Neural progenitor cell (in vitro differentiated cells): ENCODE measurements at regions not wholly inside any gene's neighbourhood (a gene's known extent, or its start where the extent isn't known, plus 50 kb on each side); places are given as distances from the start of the nearest gene placed in this dataset.
"Not testable (repeated sequence)": the region's sequence is repeated elsewhere in the genome, so short reads cannot be mapped to it uniquely, and the experiment has no call there.

Source experiments
- DNase-seq: peaks from one replicate; pipeline ENCODE4 v3.0.0-alpha.2; 2016; ENCODE audit warnings: low spot score
- H2AFZ ChIP-seq: fragments of 200-600 bp; sonication (generic); replicated peaks from 2 replicates; pipeline ENCODE4 v1.6.1; 2016; ENCODE audit warnings: antibody characterized with exemption
- H3F3A ChIP-seq: fragments of 200-600 bp; sonication (generic); 2 replicates; pipeline ENCODE4 v1.6.1; 2016; ENCODE audit warnings: antibody characterized with exemption, low read depth
- H3K27ac ChIP-seq: fragments of 200-600 bp; sonication (generic); 2 replicates; pipeline ENCODE4 v1.5.1; 2016; ENCODE audit warnings: mild to moderate bottlenecking
- H3K27me3 ChIP-seq: fragments of 200-600 bp; sonication (generic); 2 replicates; pipeline ENCODE4 v1.6.1; 2016; ENCODE audit warnings: mild to moderate bottlenecking, moderate library complexity
- H3K36me3 ChIP-seq: fragments of 200-600 bp; sonication (generic); 2 replicates; pipeline ENCODE4 v1.5.1; 2016
- H3K4me1 ChIP-seq: fragments of 200-600 bp; sonication (generic); 2 replicates; pipeline ENCODE4 v1.6.1; 2016; ENCODE audit warnings: mixed run types
- H3K4me2 ChIP-seq: fragments of 200-600 bp; sonication (generic); 2 replicates; pipeline ENCODE4 v1.6.1; 2016
- H3K4me3 ChIP-seq: fragments of 200-600 bp; sonication (generic); 2 replicates; pipeline ENCODE4 v1.5.1; 2016
- H3K79me2 ChIP-seq: fragments of 200-600 bp; sonication (generic); 2 replicates; pipeline ENCODE4 v1.6.1; 2016; ENCODE audit warnings: low read depth
- H3K9ac ChIP-seq: fragments of 200-600 bp; sonication (generic); 2 replicates; pipeline ENCODE4 v1.6.1; 2016
- H3K9me3 ChIP-seq: fragments of 200-600 bp; sonication (generic); 2 replicates; pipeline ENCODE4 v1.5.1; 2016; ENCODE audit warnings: low read depth
- H4K20me1 ChIP-seq: fragments of 200-600 bp; sonication (generic); 2 replicates; pipeline ENCODE4 v1.6.1; 2016; ENCODE audit warnings: low read depth
- H3K27ac Mint-ChIP-seq: 3 replicates; pipeline ENCODE4 v1.8.0; 2021; ENCODE audit warnings: mixed read lengths
- H3K27me3 Mint-ChIP-seq: 2 replicates; pipeline ENCODE4 v1.8.0; 2022; ENCODE audit warnings: low read depth, mild to moderate bottlenecking, inconsistent platforms, moderate library complexity, mixed read lengths; ENCODE audit not compliant: insufficient read depth
- H3K36me3 Mint-ChIP-seq: 3 replicates; pipeline ENCODE4 v1.8.0; 2021; ENCODE audit warnings: mixed read lengths
- H3K4me1 Mint-ChIP-seq: 3 replicates; pipeline ENCODE4 v1.8.0; 2021; ENCODE audit warnings: mixed read lengths
- H3K4me3 Mint-ChIP-seq: 3 replicates; pipeline ENCODE4 v1.8.0; 2021; ENCODE audit warnings: mild to moderate bottlenecking, moderate library complexity, mixed read lengths
- H3K9me3 Mint-ChIP-seq: 3 replicates; pipeline ENCODE4 v1.8.0; 2020; ENCODE audit warnings: mixed read lengths
- EZH2 ChIP-seq: fragments of 200-600 bp; sonication (generic); IDR thresholded peaks from 2 replicates; pipeline ENCODE4 v1.6.1; 2017; ENCODE audit warnings: antibody characterized with exemption, mild to moderate bottlenecking, moderate library complexity
- EZH2phosphoT487 ChIP-seq: fragments of 200-600 bp; sonication (generic); IDR thresholded peaks from 2 replicates; pipeline ENCODE4 v1.6.1; 2017; ENCODE audit warnings: antibody characterized with exemption
- TF ChIP-seq, protein P1 (sequence below): fragments of 200-600 bp; sonication (generic); IDR thresholded peaks from 2 replicates; pipeline ENCODE4 v1.5.1; 2017; ENCODE audit warnings: antibody characterized with exemption, mild to moderate bottlenecking

DNA sequence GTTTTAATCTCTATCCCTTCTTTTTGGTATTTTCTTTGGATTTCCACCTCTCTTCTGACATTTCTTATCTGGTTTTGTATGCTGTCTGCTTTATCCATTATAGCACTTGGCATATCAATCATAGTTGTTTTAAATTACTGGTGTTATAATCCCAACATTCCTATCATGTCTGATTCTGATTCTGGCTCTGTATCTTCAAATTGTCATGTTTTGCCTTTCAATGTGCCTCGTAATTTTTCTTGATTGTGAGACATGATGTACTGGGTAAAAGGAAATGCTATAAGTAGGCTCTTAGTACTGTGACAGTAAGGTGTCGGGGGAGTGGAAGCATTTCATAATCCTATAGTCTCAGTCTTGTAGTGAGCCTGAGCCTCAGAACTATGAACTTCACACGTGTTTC lies 729.3 kb upstream of the NOVA1 start:
- Mint-ChIP-seq H3K4me1 (no peaks in the 10 kb centered on the region), H3K36me3 (no peaks in the 10 kb centered on the region), H3K9me3 (peaks cover 2% of the 10 kb centered on the region), H3K27me3 (no peaks in the 10 kb centered on the region), H3K4me3 (no peak overlapping the region), H3K27ac (no peak overlapping the region)
- Histone ChIP-seq H3K27ac (no peak overlapping the region), H2AFZ (no peak overlapping the region), H3K27me3 (no peaks in the 10 kb centered on the region), H3K36me3 (no peaks in the 10 kb centered on the region), H3K9ac (no peak overlapping the region), H3F3A (no peaks in the 10 kb centered on the region), H3K4me1 (no peaks in the 10 kb centered on the region), H3K9me3 (peaks cover 6% of the 10 kb centered on the region), H3K79me2 (no peaks in the 10 kb centered on the region), H3K4me2 (no peak overlapping the region), H4K20me1 (no peaks in the 10 kb centered on the region), H3K4me3 (no peak overlapping the region)
- DNase-seq = no peak
- no peak for TF ChIP-seq EZH2
- TF ChIP-seq, protein P1, sequence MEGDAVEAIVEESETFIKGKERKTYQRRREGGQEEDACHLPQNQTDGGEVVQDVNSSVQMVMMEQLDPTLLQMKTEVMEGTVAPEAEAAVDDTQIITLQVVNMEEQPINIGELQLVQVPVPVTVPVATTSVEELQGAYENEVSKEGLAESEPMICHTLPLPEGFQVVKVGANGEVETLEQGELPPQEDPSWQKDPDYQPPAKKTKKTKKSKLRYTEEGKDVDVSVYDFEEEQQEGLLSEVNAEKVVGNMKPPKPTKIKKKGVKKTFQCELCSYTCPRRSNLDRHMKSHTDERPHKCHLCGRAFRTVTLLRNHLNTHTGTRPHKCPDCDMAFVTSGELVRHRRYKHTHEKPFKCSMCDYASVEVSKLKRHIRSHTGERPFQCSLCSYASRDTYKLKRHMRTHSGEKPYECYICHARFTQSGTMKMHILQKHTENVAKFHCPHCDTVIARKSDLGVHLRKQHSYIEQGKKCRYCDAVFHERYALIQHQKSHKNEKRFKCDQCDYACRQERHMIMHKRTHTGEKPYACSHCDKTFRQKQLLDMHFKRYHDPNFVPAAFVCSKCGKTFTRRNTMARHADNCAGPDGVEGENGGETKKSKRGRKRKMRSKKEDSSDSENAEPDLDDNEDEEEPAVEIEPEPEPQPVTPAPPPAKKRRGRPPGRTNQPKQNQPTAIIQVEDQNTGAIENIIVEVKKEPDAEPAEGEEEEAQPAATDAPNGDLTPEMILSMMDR = no peak
- no peak for TF ChIP-seq EZH2phosphoT487

- Histone ChIP-seq H3K27me3 (no peaks in the 10 kb centered on the region), H3K79me2 (no peaks in the 10 kb centered on the region), H3K27ac (no peak overlapping the region), H4K20me1 (no peaks in the 10 kb centered on the region), H3F3A (no peaks in the 10 kb centered on the region), H3K4me1 (no peaks in the 10 kb centered on the region), H3K9me3 (no peaks in the 10 kb centered on the region), H3K36me3 (no peaks in the 10 kb centered on the region), H2AFZ (no peak overlapping the region), H3K4me2 (no peak overlapping the region), H3K4me3 (no peak overlapping the region), H3K9ac (no peak overlapping the region)
- no peak overlapping the region for H3K4me3 Mint-ChIP-seq
- DNase-seq = no peak
- TF ChIP-seq EZH2 (no peak), EZH2phosphoT487 (no peak)
- TF ChIP-seq, protein P1 = no peak
- H3K9me3 Mint-ChIP-seq = no peaks in the 10 kb centered on the region
- no peaks in the 10 kb centered on the region for H3K27me3 Mint-ChIP-seq
- H3K27ac Mint-ChIP-seq = no peak overlapping the region
- no peaks in the 10 kb centered on the region for H3K4me1 Mint-ChIP-seq
- H3K36me3 Mint-ChIP-seq = no peaks in the 10 kb centered on the region
Measured at GRCh38 chr14:27338012-27338411, 740.2 kb upstream of the NOVA1 start.

DNA sequence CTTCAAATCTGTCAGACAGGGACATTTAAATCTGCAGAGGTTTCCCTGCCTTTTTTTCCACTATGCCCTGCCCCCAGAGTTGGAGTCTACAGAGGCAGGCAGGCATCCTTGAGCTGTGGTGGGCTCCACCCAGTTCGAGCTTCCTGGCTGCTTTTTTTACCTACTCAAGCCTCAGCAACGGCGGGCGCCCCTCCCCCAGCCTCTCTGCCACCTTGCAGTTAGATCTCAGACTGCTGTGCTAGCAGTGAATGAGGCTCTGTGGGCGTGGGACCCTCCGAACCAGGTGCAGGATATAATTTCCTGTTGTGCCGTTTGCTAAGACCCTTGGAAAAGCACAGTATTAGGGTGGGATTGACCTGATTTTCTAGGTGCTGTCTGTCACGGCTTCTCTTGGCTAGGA lies 765.2 kb upstream of the NOVA1 start:
- not testable (repeated sequence) for H3K4me1 Mint-ChIP-seq, H3K27me3 Mint-ChIP-seq, H2AFZ ChIP-seq, H3K27ac ChIP-seq, H3K27me3 ChIP-seq, H3K9ac ChIP-seq, H3F3A ChIP-seq, DNase-seq, H3K36me3 ChIP-seq, H3K4me1 ChIP-seq, H3K9me3 Mint-ChIP-seq, H3K4me3 Mint-ChIP-seq, H3K79me2 ChIP-seq, H3K9me3 ChIP-seq, H3K27ac Mint-ChIP-seq, H3K36me3 Mint-ChIP-seq, H4K20me1 ChIP-seq, H3K4me3 ChIP-seq, H3K4me2 ChIP-seq

DNA sequence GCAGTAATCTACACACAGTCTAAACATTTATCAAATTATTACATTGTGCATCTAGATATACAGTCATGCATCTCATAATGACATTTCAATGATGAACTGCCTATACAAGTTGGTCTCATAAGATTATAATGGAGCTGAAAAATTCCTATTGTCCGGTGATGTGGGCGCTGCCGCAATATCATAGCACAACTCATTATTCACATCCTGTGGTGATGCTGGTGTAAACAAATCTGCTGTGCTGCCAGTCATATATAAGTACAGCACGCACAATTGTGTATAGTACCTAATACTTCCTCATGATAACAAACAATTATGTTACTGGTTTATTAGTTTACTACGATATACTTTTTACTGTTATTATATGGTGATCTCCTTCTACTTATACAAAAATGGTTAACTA lies 768.8 kb upstream of the NOVA1 start:
- Histone ChIP-seq H3K27ac (no peak overlapping the region), H3K9me3 (no peaks in the 10 kb centered on the region), H2AFZ (no peak overlapping the region), H3K9ac (no peak overlapping the region), H3K4me1 (no peaks in the 10 kb centered on the region), H3K79me2 (no peaks in the 10 kb centered on the region), H3K36me3 (no peaks in the 10 kb centered on the region), H3K4me2 (no peak overlapping the region), H3K27me3 (no peaks in the 10 kb centered on the region), H4K20me1 (no peaks in the 10 kb centered on the region), H3F3A (no peaks in the 10 kb centered on the region), H3K4me3 (no peak overlapping the region)
- Mint-ChIP-seq H3K4me1 (peaks cover 3% of the 10 kb centered on the region), H3K36me3 (no peaks in the 10 kb centered on the region), H3K27ac (no peak overlapping the region), H3K4me3 (no peak overlapping the region), H3K27me3 (no peaks in the 10 kb centered on the region), H3K9me3 (peaks cover 2% of the 10 kb centered on the region)
- no peak for DNase-seq
- TF ChIP-seq, protein P1 = no peak
- TF ChIP-seq EZH2phosphoT487 (no peak), EZH2 (no peak)
